ENCODE measurements at regions not wholly inside any gene's neighbourhood (a gene's known extent, or its start where the extent isn't known, plus 50 kb on each side); places are given as distances from the start of the nearest gene placed in this dataset.
"Not testable (repeated sequence)": the region's sequence is repeated elsewhere in the genome, so short reads cannot be mapped to it uniquely, and the experiment has no call there.

DNA sequence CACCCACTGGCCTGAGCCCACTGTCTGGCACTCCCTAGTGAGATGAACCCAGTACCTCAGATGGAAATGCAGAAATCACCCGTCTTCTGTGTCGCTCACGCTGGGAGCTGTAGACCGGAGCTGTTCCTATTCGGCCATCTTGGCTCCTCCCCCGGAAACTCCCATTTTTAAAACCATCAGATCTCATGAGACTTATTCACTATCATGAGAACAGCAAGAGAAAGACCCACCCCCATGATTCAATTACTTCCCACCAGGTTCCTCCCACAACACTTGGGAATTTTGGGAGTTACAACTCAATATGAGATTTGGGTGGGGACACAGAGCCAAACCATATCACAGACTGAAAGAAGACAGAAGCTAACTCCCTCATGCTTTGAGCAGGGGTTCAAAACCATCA is 134.5 kb downstream of the SLC39A8 start:
- DNase-seq: not testable (repeated sequence)

DNA sequence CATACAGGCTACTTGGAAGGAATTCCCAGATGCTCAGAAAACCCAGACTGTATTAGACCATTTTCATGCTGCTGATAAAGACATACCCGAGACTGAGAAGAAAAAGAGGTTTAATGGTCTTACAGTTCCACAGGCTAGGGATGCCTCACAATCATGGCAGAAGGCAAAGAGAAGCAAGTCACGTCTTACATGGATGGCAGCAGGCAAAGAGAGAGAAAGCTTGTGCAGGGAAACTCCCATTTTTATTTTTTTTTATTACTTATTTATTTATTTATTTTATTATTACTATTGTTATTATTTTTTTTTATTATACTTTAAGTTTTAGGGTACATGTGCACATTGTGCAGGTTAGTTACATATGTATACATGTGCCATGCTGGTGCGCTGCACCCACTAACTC is 140.6 kb downstream of the SLC39A8 start:
- DNase-seq: not testable (repeated sequence)

DNA sequence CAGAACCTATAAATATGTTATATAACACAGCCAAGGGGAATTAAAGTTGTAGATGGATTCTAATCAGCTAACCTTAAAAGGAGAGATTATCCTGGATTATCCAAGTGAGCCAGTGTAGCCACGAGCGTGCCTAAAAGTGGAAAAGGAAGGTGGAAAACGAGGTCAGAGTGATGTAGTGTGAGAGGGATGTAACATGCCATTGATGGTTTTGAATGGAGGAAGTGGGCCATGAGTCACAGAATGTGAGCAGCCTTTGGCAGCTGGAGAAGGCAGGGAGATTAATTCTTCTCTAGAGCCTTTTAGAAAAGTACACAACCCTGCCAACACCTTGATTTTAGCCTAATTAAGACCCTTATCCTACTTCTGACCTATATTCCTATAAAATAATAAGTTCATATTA is 149.1 kb downstream of the SLC39A8 start:
- peak; percentile 22 for DNase-seq

DNA sequence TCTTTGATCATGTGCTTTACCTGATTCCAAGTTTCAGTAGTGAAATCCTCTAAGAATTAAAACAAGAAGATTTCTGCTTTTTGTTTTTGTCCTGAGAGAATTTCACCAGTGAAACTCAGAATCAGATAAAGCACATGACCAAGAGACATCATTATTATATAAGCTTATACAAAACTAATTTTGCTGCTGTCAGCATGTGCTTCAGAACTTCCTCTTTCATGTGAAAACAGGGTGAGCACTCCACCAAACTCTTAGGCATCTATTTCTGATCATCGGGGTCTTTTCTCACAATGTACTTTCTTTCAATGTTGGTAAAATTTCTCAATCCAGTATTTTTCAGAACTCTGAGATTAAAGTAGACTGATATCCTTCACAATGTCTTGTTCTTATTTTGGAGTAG is 152.1 kb downstream of the SLC39A8 start:
- no peak for DNase-seq

DNA sequence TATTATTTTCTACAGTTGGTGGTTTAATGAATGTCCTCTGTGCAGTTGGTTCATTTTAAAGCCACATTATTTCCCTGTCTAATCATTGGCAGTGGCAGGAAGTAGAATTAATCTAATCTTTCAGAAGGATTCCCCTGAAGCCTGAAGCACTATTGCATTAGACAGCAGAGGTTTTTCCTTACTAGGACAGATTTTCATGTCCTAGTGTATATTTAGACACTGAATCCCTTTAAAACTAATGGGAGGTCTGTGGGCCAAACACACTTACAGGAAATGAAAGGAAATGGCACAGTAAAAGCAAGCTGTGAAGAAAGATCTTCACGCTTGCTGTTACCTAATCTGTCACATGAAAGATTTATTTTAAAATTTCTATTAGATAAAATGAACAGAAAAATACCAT is 165.2 kb downstream of the SLC39A8 start:
- no peak for DNase-seq

DNA sequence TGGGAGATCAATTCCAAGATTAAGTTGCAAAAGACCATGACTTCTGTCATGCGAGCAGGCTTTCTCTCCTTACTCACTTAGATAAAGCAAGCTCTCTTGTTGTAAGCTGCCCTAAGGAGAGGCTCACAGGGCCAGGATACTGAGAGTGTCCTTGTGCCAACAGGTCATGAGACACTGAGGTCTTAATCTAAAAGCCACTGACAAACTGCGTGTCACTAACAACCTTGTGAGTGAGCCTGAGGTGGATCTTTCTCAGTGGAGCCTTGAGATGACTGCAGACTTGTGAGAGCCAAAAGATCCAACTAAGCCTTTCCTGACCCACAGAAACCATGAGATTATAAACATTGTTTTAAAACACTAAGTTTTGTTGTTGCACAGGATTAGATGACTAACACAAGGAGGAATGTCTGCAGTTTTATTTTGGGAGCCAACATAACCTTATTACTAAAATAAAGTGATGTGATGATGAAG is 170.5 kb downstream of the SLC39A8 start:
- DNase-seq: peak; percentile 41

DNA sequence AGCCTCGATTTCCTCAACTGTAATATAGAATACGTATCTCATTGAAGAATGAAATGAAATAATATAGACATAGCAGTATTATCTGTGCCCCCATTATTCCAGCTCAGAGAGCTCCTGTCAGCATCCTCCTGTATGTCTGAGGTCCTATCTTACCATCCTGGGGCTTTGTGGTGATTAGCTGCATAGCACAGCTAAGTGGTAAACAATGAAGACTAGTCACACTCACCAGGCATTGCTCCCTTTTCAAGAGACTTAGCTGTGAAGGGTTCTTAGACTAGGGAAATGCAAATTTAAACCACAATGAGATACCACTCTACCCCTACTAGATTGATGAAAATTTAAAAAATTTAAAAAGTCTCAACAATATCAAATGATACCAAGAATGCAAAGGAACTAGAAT is 172.9 kb downstream of the SLC39A8 start:
- no peak for DNase-seq

DNA sequence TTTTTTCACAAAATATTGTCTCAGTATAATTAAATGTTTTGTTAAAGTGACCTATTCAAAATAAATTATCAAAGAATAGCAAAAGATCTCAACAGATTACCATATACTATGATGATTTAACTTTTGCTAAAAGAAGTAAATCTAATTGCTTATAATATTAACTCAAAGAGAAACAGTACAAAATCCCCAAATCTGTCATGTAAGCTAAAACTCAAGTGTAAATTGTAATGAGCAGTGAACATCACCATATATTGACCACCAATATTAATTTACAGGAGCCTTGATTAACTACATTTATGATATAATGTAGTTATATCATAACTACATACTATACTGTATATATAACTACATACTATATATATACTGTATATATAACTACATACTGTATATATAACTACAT is 174.4 kb downstream of the SLC39A8 start:
- DNase-seq: no peak

DNA sequence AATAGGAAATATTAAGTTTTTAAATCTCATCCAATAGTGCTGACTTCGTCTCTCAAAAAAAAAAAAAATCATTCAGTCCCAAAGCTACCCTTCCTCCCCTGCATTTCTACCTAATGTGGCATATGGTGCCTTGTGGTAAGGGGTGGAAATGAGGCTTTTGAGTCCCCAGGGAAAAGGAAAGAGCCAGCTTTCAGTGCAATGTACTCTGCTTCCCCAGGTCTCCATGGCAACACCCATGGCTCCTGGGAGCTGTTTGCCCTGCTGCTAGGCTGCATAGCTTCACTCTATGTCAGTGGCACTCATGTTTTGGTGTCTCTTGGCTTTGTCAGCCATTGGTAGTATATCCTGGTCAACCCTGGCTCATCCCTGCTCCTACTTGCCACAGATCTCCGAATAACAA is 175.9 kb downstream of the SLC39A8 start:
- no peak for DNase-seq

DNA sequence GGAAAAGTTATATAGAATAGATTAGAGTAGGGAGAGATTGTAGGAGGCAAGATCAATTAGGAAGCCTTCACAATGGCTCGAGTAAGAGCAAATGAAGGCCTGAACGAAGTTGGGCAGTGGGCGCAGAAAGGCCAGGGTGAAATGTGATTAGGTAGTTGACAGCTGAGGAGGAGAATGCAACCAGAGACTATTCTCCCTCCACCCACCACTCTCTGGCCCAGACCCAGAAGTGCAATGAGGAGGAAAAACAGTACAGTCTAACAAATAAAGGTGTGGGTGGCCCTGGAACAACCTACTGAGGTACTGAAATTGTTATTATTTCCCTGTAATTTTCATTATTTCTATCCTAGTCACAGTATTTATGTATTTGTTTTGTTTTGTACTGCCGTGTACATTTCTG is 176.7 kb downstream of the SLC39A8 start:
- DNase-seq: no peak

DNA sequence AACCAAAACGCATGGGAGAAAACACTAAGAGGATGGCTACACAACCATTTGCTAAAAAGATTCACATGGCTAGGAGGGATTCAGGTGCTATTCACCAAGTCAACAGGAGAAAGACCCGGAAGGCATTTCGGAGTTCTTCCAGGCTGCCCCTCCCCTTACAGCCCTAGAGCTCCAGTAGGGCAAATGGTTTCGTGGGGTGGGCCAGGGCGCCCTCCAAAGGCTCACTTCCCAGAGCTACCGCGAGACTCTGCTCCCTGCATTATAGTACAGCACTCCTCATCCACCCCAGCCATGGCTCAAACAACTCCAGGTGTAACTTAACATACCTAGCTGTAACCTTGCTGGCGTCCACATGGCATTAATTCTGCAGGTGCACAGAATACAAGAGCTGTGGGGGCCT is 179.7 kb downstream of the SLC39A8 start:
- DNase-seq: no peak

DNA sequence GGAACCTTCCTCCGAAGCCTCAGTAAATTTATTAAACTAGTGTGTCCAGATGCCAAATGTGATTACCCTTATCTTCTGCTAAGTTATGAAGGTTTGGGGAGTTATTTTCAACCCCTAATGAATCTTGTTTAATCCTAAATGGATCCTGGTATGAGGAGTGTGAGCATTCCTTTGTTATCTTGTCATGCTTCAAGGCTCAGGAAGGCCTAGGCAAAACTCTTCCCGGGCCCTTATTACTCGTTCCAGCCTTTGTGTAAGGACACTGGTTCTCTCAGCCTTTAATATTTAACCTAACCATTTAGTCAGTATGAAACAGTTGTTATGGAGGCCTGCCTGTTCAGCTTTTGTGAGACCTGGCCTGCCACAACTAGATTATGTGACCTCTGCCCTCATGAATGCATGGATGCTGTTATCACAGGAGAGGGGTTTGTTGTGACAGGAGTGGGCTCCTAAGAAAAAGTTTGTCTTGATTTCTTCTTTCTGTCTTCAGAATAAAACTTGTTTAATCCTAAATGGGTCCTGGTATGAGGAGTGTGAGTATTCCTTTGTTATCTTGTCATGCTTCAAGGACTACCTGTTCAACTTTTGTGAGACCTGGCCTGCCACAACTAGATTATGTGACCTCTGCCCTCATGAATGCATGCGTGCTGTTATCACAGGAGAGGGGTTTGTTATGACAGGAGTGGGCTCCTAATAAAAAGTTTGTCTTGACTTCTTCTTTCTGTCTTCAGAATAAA is 181.7 kb downstream of the SLC39A8 start:
- DNase-seq: no peak

DNA sequence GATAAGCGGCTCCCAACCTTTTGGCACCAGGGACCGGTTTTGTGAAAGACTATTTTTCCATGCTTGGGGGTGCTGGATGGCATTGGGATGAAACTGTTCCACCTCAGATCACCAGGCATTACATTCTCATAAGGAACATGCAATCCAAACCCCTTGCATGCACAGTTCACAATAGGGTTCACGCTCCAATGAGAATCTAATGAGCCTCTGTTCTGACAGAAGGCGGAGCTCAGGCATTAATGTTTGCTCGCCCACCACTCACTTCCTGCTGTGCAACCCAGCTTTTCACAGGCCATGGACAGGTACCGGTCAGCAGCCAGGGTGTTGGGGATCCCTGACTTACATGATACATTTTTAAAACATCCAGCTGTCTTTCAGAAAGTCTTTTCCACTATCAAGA is 187.3 kb downstream of the SLC39A8 start:
- no peak for DNase-seq

DNA sequence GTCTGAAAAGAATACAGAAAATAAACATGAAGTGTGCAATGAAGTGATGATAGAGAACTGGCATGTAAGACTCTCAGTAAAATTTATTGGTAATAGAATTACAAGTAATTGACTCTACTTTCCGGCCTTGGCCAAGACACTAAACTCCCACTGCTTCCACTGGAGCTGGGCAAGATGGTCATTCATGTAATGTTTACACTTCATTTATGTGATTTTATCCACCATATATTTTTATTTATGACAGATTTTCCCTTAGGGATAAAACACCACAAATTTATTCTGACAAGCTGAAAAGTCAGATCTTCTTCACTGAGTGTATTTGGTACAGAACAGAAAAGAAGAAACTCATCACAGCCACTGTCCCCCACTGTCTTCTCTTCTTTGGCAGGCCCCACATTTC is 191.9 kb downstream of the SLC39A8 start:
- no peak for DNase-seq

DNA sequence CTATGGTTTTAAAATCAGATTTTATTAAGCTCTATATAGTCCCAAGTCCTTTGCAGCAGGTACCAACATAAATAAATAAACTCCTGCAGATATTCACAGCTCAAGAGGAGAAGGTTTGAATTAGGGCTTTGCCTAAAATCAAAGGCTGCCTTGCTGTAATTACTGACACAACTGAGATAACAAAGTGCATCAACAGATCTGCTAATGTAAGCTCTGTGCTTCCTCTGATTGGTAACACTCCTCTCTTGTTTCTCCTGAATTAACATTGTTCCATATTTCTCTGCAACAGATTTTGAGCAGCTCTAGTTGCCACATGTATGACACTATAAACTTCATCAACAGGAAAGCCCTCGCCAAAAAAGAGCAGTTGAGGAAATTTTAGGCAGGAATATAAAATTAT is 193.6 kb downstream of the SLC39A8 start:
- DNase-seq: no peak

DNA sequence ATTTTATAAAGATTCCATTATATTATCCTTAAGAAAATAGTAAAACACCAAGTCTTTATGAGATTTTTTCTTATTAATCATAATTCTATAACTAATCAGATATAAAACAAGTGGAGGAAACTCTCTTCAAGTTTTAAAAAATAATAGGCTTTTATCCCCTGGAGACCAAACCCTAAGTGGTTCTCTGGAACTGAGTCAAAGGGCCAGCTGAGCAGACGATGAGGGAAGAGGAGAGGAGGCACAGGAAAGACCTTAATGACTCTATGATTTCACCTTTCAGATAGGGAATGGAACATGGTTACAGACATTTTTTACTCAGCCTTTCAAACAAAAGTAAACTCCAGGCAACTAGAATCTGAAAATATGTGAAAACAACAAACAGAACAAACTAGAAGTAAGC is 201.8 kb downstream of the SLC39A8 start:
- DNase-seq: no peak

DNA sequence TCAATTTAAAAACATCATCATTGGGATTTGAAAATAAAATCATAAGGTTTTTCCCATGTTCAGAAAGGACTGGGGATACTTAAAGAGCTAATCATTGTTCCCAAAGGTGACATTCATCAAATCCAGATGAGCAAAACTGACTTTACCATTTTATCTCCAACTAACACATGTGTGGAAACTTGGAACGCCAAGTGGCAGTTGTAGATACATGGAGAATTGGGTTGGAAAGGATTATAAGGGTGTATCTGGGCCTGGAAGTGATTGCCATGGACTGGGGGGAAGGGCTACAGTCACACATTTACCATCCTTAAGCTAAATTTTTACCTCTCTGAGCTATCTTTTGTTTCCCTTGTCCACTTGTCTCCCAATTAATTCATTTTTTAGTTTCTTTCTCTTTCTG is 203.4 kb downstream of the SLC39A8 start:
- DNase-seq: no peak

DNA sequence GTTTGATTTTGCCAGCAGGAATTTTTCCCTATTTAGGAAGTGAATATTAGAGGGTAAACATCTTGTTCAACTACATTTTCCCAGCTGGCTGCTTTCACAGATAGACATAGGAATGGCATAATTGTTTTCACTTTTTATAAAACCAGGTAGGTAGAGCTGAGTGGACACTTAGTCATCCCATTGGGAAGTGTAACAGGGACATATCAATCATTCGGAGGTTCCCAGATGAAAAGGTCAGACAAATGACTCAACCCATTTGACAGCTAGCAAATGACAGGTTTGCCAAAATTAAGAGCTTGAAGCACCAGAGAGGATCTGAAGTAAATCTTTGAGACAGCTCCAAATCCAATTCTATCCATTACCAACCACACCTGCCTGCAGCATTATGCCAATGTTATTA is 205.3 kb downstream of the SLC39A8 start:
- no peak for DNase-seq

DNA sequence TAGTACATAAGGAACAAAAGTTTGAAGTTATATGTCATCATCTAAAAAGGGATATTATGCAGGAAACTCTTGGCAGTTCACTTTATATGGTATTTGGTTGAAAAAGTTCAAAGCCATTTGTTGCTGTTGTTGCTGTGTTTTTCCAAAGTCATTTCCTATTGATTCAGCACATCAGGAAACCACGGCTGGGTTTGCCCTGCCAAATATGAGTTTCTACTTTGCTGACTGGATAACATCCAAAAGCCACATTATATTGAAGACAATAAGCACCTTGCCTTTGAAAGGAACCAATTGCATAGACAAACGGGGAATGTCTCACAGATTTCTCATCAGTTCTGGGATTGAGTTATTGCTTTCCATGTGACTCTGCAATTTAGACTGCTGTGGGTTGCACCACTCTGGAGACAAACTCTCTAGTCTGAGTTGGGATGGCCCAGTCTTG is 206.1 kb downstream of the SLC39A8 start:
- DNase-seq: peak; percentile 1

DNA sequence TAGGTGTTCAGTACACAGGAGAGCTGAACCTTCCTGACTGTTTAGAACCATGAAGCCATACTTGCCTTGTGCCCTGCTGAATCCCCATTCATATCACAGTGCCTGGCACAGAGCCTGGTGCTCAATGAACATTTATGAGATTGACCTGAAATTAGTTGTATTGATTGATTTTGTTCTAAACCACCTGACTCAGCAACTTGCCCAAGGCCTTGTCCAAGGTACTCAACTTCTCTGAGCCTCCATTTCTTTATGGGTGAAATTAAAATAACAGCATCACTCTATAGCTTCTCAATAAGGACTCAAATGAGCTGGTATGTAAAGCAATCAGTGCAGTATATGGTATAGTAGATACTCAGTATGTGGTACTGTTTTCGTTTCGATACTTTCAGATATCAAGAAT is 208.1 kb downstream of the SLC39A8 start:
- no peak for DNase-seq

DNA sequence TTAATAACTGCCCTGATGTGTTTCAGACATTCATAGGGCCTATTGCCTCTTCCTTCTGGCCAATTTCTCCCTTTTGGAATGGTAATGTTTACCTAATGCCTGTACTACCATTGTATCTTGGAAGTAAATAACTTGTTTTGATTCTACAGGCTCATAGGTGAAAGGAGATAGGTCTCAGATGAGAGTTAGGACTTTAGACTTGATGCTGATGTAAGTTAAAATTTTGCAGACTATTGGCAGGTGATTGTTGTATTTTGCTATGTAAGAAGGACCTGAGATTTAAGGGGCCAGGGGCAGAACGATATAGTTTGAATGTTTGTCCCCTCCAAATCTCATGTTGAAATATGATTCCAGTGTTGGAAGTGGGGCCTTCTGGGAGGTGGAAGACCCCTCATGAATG is 215.5 kb downstream of the SLC39A8 start:
- DNase-seq: no peak
